ENCODE measurements at regions not wholly inside any gene's neighbourhood (a gene's known extent, or its start where the extent isn't known, plus 50 kb on each side); places are given as distances from the start of the nearest gene placed in this dataset.

DNA sequence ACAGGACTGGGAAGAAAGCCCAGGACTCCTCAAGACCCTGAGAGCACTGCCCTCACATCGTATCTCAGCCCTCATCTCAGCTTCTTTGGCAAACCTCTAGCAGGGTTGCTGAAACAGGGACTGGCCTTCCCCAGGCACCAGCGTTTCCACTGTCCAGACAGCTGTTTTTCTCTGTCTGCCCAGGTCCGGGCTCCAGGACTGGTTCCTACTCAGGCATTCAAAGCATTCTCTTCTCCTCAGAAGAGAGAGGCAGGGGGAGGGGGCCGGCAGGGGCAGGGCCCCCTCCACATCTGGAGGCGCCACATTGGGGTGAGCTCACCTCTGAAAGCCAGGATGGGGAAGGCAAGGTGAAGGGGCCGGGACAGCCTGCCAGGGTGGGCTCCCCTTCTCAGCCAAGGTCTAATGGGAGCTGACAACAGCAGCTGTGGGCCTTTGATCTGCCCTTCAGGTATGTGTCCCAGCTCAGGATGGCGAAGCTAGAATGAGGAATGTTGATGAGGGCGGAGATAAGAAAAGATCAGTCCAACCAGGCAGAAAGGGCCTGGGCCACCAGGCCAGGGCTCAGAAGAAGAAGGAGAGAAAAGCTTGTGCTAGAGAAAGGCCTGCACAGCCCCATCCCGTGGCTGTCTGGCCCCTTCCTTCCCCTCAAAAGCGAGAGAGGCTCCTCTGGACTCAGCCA, 60.4 kb downstream of the PJA1 start:
- Histone ChIP-seq H3K27ac (ENCODE audit: low read depth in 1 of 2, low read length in 2 of 2) (no peak overlapping the region), H3K27me3 (ENCODE audit: control insufficient read depth in 4 of 4, insufficient read depth in 4 of 4, low read length in 3 of 4) (peaks cover 0 to 4% (median 0%) of the 10 kb centered on the region in 4 donors), H3K36me3 (ENCODE audit: control insufficient read depth in 4 of 4, insufficient read depth in 3 of 4, low read depth in 1 of 4, low read length in 3 of 4) (no peaks in the 10 kb centered on the region), H3K9ac (ENCODE audit: low read depth in 1 of 2, low read length in 2 of 2) (no peak overlapping the region), H3K4me1 (ENCODE audit: control insufficient read depth in 4 of 4, insufficient read depth in 4 of 4, low read length in 3 of 4) (no peaks in the 10 kb centered on the region), H3K9me3 (ENCODE audit: control insufficient read depth in 4 of 4, low read length in 3 of 4) (no peaks in the 10 kb centered on the region), H3K4me3 (ENCODE audit: low read depth in 1 of 3, low read length in 3 of 3) (no peak overlapping the region)
- 89% methylated on average over 10 of the region's 10 CpGs for WGBS
- TF ChIP-seq EGR1 (IDR thresholded peaks at IDR 0.05; ENCODE audit: low read depth in 2 of 2) (no peak), GABPA (IDR thresholded peaks at IDR 0.05 in 1 of 2, conservative IDR thresholded peaks at IDR 0.05 in 1 of 2) (no peak), TAF1 (conservative IDR thresholded peaks at IDR 0.05) (no peak), NR2F2 (IDR thresholded peaks at IDR 0.05) (no peak), HNF4A (conservative IDR thresholded peaks at IDR 0.05) (no peak), JUND (IDR thresholded peaks at IDR 0.05) (no peak), HNF4G (IDR thresholded peaks at IDR 0.05) (no peak), RAD21 (IDR thresholded peaks at IDR 0.05) (no peak), ZBTB33 (IDR thresholded peaks at IDR 0.05) (no peak), ATF3 (IDR thresholded peaks at IDR 0.05) (no peak), FOXA1 (IDR thresholded peaks at IDR 0.05) (no peak), RXRA (IDR thresholded peaks at IDR 0.05) (no peak), FOXA2 (IDR thresholded peaks at IDR 0.05) (no peak), YY1 (IDR thresholded peaks at IDR 0.05) (no peak), SP1 (IDR thresholded peaks at IDR 0.05) (no peak)
- TF ChIP-seq, protein P1, sequence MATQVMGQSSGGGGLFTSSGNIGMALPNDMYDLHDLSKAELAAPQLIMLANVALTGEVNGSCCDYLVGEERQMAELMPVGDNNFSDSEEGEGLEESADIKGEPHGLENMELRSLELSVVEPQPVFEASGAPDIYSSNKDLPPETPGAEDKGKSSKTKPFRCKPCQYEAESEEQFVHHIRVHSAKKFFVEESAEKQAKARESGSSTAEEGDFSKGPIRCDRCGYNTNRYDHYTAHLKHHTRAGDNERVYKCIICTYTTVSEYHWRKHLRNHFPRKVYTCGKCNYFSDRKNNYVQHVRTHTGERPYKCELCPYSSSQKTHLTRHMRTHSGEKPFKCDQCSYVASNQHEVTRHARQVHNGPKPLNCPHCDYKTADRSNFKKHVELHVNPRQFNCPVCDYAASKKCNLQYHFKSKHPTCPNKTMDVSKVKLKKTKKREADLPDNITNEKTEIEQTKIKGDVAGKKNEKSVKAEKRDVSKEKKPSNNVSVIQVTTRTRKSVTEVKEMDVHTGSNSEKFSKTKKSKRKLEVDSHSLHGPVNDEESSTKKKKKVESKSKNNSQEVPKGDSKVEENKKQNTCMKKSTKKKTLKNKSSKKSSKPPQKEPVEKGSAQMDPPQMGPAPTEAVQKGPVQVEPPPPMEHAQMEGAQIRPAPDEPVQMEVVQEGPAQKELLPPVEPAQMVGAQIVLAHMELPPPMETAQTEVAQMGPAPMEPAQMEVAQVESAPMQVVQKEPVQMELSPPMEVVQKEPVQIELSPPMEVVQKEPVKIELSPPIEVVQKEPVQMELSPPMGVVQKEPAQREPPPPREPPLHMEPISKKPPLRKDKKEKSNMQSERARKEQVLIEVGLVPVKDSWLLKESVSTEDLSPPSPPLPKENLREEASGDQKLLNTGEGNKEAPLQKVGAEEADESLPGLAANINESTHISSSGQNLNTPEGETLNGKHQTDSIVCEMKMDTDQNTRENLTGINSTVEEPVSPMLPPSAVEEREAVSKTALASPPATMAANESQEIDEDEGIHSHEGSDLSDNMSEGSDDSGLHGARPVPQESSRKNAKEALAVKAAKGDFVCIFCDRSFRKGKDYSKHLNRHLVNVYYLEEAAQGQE (IDR thresholded peaks at IDR 0.05): no peak
- TF ChIP-seq, protein P2, sequence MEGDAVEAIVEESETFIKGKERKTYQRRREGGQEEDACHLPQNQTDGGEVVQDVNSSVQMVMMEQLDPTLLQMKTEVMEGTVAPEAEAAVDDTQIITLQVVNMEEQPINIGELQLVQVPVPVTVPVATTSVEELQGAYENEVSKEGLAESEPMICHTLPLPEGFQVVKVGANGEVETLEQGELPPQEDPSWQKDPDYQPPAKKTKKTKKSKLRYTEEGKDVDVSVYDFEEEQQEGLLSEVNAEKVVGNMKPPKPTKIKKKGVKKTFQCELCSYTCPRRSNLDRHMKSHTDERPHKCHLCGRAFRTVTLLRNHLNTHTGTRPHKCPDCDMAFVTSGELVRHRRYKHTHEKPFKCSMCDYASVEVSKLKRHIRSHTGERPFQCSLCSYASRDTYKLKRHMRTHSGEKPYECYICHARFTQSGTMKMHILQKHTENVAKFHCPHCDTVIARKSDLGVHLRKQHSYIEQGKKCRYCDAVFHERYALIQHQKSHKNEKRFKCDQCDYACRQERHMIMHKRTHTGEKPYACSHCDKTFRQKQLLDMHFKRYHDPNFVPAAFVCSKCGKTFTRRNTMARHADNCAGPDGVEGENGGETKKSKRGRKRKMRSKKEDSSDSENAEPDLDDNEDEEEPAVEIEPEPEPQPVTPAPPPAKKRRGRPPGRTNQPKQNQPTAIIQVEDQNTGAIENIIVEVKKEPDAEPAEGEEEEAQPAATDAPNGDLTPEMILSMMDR (IDR thresholded peaks at IDR 0.05; ENCODE audit: low read depth, low read length, missing input control): no peak
- TF ChIP-seq, protein P3, sequence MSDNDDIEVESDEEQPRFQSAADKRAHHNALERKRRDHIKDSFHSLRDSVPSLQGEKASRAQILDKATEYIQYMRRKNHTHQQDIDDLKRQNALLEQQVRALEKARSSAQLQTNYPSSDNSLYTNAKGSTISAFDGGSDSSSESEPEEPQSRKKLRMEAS (IDR thresholded peaks at IDR 0.05): no peak
- DNase-seq (ENCODE audit: low spot score): no peak

All from liver (tissue), 8 donors.